Stimulated activated CD8-positive, alpha-beta memory T cell treated with anti-CD3 and anti-CD28 coated beads, Interleukin-7, amount 100 ng/mL, for 24 hours (primary cell): ENCODE measurements at regions not wholly inside any gene's neighbourhood (a gene's known extent, or its start where the extent isn't known, plus 50 kb on each side); places are given as distances from the start of the nearest gene placed in this dataset.
"Not testable (repeated sequence)": the region's sequence is repeated elsewhere in the genome, so short reads cannot be mapped to it uniquely, and the experiment has no call there.

Source experiments
- DNase-seq: peaks from one replicate; pipeline ENCODE4 v3.0.0-alpha.2; 2020; ENCODE audit warnings: low read depth

GRCh38 chr12:9411616-9412268 lies 196.0 kb downstream of the KLRB1 start:
- not testable (repeated sequence) for DNase-seq

- not testable (repeated sequence) for DNase-seq
Observed at GRCh38 chr12:9407425-9407748, 199.2 kb upstream of the PZP start.

DNA sequence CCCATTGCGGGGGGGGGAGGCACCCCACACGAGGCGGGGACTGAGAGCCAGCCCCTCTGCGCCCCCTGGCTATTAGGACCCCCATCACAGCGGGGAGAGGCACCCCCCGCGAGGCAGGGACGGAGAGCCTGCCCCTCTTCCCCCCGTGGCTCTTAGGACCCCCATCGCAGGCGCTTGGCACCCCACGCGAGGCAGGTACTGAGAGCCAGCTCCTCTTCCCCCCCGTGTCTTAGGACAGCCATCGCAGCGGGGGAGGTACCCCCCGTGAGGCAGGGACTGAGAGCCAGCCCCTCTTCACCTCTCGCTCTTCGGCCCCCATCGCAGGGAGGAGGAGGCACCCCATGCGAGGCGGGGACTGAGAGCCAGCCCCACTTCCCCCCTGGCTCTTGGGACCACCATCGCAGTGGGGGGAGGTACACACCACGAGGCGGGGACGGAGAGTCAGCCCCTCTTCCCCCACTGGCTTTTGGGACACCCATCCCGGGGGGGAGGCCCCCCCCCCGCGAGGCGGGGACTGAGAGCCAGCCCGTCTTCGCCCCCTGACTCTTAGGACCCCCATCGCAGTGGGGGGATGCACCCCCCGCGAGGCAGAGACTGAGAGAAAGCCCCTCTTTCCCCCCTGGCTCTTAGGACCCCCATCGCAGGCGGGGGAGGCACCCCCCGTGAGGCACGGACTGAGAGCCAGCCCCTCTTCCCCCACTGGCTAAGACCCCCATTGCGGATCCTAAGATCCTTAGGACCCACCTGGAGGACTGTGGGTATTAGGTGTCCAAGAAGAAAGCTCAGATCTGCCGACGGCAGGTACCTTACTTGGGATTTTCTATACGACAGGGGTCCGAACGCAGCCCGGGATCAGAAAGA lies 198.6 kb upstream of the PZP start:
- DNase-seq: no peak

DNA sequence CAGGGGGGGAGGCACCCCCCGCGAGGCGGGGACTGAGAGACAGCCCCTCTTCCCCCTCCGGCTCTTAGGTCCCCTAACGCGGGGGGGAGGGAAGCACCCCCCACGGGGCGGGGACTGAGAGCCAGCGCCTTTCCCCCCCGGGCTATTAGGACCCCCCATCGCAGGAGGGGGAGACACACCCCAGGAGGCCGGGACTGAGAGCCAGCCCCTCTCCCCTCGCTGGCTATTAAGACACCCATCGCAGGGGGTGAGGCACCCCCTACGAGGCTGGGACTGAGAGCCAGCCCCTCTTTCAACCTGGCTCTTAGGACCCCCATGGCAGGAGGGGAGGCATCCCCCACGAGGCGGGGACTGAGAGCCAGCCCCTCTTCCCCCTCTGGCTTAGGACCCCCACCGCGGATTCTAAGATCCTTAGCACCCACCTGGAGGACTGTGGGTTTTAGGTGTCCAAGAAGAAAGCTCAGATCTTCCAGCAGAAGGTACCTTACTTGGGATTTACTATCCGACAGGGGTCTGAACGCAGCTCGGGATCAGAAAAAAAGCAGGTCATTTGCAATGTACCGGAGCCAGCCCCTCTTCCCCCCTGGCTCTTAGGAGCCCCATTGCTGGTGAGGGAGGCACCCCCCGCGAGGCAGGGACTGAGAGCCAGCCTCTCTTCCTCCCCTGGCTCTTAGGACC lies 197.8 kb upstream of the PZP start:
- no peak for DNase-seq

- no peak for DNase-seq
Observed at GRCh38 chr12:9404469-9405260, 196.5 kb upstream of the PZP start.

- DNase-seq: no peak
Observed at GRCh38 chr12:9404031-9404430, 195.8 kb upstream of the PZP start.

DNA sequence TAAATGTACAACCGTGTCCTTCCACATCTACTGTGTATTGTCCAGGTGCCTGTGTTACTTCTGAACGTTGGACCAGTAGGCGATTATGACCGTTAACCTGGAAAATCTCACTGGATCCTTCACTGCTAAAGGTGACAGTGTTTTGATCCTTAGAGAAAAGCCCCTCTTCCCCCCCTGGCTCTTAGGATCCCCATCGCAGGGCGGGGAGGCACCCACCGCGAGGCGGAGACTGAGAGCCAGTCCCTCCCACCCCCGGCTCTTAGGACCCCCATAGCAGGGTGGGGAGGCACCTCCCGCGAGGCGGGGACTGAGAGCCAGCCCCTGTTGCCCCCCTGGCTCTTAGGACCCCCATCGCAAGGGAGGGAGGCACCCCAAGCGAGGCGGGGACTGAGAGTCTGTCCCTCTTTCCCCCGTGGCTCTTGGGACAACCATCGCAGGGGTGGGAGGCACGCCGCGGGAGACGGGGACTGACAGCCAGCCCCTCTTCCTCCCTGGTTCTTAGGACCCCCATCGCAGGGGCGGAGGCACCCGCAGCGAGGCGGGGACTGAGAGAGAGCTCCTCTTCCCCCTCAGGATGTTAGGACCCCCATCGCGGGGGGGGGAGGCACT lies 194.3 kb upstream of the PZP start:
- not testable (repeated sequence) for DNase-seq

DNA sequence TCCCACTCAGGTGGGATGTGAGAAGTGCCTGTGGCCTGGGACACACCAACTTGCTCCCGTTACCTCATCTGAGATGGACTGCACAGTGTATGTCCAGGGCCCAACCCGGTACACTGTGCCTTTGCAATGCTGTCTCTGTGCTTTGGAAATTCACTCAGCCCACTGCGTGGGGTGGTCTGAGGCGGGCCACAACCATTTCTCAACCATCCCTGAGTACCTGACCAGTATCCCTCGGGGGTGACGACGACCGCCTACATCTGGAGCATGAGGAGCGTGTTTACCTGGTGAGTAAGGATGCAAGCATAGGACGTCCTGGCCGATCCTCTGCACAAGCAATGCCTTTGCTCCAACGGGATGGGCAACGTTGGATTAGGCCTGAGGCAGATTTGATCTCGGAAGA lies 188.2 kb upstream of the PZP start:
- DNase-seq: not testable (repeated sequence)

DNA sequence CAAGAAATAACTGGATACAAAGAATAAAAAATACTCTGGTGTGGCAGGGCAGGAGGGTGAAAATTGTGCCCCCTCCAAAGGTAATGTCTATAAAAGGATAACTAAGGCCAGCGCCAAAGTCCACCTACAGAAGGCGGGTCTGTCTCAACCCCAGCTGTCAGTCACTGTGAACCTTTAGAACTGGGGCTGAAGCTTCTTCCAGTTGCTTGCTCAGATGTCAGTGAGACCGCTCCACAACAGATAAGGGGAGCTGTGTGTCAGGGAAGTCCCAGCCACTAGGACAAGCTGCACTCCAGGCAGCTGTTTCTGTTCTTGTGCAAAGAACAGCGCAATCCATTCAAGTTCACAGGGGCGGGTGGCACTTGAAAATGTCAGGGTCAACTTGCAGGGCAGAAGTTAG lies 187.0 kb upstream of the PZP start:
- not testable (repeated sequence) for DNase-seq

DNA sequence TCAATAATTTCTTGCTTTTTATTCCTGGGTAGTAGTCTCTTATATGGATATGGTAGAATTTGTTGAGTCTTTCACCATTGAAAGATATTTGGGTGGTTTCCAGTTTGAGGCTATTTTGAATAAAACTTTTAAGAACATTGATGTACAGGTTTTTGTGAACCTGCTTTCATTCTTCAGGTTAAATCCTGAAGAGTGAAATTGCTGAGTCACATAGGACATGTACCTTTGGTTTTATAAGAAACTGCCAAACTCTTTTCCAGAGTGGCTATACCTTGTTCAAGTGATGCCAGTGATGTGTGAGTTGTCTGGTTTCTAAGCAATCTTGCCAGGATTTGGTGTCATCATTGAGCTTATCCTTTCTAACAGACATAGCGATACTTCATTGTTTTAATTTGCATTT lies 184.6 kb upstream of the PZP start:
- DNase-seq: no peak

- no peak for DNase-seq
Observed at GRCh38 chr12:9391815-9392214, 183.6 kb upstream of the PZP start.

- DNase-seq: no peak
Observed at GRCh38 chr12:9390761-9391160, 182.6 kb upstream of the PZP start.

DNA sequence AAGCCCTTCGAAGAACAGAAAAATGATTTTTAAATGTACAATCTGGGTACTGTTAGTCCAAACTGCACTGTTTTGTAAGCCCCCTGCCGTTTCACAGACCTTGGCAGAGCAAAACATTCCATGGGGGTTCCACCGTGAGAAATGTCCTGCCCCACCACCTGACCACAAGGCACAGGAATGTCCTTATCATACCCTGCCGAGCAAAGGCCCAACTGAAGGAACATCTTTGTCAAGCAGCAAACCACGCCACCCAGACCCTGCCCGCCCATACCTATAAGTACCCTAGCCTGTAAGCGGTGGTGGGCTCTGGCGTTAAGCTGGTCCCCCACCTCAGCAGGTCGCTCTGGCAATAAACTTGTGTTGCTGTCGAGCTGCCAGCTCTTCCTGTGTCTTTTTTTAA lies 181.6 kb upstream of the PZP start:
- no peak for DNase-seq

- no peak for DNase-seq
Observed at GRCh38 chr12:9388379-9388778, 180.2 kb upstream of the PZP start.

DNA sequence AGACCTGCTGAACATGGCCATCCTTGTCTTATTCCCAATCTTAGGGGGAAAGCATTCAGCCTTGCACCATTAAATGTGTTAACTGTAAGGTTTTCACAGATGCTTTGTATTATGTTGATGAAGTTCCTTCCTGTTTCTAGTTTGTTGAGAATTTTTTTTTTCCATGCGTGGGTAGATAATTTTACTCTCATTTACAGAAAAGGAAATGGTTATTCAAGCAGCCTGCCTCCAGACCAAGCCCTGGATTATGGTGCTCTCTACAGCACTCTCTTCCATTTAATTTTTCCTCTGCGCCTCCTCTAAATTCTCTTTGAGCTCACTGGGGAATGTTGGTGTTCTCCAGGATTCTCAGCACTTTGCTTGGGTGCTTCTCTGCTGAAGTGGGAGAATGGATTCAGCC lies 179.3 kb upstream of the PZP start:
- no peak for DNase-seq

DNA sequence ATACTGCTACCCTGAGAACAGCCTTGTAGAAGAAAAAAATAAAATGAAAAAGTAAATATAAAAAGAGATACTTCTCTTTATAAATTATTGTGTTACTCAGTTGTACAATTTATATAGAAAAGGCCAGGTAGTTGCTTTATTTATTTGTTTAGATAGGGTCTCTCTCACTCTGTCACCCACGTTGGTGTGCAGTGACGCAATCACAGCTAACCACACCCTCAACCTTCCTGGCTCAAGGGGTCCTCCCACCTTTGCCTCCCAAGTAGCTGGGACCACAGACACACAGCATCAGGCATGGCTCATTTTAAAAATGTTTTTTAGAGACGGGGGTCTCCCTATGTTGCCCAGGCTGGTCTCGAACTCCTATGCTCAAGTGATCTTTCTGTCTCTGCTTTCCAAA lies 175.4 kb upstream of the PZP start:
- DNase-seq: no peak

GRCh38 chr12:9381619-9382018 lies 173.4 kb upstream of the PZP start:
- DNase-seq: no peak

DNA sequence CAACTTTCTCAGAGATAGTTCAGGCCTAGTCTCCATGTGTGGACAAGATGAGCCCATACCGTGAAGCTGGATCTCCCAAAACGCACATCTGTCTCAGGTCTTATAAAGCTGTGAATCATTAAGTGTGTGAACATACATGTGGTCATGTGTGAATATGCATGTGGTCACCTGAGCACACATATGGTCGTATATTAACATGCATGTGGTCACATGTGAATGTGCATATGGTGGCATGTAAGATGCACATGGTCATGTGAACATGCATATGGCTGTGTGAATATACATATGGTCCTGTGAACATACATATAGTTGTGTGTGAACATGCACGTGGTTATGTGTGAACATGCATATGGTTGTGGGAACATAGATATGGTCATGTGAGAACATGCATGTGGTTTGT lies 172.5 kb upstream of the PZP start:
- DNase-seq: no peak

DNA sequence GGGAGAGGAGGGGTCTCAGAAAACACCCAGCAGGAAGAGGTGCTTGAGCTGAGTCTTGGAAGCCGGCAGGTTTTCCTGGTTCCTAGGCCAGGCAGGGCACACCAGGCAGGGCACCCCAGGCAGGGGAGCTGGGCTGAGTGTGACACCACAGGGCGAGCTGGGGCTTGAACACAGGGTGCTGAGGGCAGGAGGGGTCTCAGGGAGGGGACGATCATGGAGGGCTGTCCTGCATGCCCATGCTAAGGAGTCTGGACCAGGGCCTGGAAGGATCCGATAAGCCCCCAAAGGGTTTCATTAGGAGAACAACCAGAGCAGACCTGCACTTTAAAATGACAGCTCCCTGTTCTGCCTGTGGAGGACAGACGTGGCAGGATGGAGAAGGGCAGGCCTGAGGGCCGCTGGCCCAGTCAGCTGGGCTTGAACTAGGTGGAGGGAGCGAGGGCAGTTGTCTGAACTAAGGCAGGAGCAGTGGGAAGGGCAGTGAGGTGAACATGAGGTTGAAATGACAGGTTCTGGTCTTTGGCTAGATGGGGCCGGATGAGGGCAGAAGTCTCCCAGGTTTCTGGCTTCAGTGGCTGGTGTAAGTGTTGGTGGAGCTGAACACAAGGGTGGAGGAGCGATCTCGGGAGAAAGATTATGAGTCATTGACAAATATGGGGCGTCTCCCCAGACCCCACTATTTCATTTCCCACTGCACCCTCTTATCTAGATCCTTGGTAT lies 171.0 kb upstream of the PZP start:
- DNase-seq: no peak

DNA sequence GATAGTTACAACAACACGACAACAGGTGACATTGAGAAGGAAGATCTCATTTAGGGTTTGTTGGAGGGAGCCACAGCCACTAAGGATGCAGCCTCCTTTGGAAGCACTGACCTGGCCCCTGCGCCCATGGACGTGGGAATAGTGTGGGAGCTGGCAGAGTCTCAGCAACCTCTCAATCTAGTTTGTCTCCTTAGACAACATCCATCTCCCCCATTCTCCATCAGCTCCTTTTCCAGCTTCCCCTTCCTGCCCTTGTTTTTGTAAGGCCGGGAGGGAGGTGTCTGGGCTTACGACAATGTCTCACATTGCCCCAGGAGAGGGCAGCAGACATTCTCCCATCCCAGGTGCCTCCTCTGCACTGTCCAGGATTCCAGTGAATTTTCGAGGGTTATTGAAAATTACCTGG lies 170.2 kb upstream of the PZP start:
- no peak for DNase-seq

DNA sequence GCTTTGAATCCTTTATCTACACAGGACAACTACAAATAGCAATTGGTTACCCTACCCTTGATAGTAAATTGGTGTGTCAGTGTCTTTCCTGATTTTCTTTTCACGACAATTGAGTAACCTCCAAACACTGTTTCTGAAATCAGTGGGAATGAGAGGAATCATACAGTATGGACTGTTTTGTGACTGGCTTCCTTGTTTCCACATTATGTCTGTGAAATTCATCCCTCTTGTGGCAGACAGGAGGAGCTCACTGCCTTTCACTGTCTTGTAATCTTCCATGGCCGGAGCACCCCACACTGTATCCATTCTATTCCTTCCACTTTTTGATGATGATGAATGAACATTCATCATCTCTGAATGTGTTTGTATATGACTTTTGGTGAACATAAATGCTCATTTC lies 164.0 kb upstream of the PZP start:
- no peak for DNase-seq
